ENCODE measurements at regions not wholly inside any gene's neighbourhood (a gene's known extent, or its start where the extent isn't known, plus 50 kb on each side); places are given as distances from the start of the nearest gene placed in this dataset.

DNA sequence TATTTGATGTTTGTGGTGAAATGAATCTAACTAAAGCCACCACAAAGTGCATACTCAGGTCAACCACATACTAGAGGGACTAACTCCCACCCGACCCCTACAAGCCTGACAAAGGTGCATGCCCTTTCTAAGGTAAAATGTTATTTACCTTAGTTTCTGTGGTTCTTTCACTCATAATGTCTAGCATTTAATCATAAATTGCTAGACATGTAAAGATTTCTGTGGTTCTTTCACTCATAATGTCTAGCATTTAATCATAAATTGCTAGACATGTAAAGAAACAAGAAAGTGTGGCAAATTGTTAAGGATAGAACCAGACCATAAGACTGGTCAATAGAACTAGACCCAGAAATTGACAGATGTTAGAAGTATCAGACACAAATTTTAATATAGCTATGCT, 193.0 kb upstream of the PBX1 start:
- no peak for TF ChIP-seq CTCF (IDR thresholded peaks at IDR 0.05)

DNA sequence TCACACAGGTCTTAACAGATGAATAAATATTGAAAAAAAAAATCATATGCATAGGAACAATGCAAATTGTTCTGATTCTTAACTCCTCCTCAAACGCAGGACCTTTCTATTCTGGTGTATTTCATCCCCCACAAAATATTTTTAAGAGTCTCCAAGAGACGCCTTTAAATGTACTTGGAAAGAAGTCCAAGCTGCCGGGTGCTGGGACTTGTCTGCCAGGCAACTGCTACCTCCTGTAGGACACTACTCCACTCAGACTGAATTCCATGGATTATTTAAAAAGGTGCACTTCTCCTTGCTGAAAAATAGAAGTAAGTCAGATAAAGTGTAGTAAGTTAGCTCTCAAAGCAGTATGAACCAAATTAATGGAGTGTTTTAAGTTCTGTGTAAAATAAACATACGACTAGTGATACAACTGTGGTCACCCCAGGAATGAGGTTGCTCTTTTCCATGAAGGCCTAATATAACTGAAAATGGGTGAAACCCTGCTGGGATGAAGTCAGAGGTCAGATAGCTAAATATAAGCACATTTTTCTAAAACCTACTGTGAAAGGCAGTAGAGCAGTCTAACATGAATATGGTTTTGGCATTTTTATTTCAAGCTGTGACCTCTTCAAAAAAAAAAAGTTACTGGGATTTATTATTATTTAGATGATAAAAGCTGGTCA, 189.2 kb upstream of the PBX1 start:
- no peak for TF ChIP-seq CTCF (IDR thresholded peaks at IDR 0.05)

GRCh38 chr1:164380893-164381292, 178.1 kb upstream of the PBX1 start:
- TF ChIP-seq CTCF (IDR thresholded peaks at IDR 0.05) = no peak

DNA sequence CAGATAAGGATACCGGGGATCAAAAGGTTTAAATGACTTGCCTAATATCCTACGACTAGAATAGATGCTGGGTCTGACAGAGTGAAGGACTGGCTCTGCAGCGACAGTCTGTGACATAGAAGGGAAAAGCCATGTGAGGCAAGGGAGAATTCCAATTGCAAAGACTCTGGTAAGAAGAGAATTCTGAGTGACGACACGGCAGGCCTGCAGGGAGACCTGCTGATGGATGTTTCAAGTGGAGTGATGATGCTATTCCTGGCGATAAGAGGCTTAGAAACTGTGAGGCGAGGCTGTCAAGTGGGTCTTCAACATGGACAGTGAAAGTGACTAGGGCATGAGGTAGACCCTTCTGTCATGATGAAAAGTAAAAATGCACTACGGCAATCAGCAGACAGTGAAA, 176.6 kb upstream of the PBX1 start:
- TF ChIP-seq CTCF (IDR thresholded peaks at IDR 0.05) = no peak

DNA sequence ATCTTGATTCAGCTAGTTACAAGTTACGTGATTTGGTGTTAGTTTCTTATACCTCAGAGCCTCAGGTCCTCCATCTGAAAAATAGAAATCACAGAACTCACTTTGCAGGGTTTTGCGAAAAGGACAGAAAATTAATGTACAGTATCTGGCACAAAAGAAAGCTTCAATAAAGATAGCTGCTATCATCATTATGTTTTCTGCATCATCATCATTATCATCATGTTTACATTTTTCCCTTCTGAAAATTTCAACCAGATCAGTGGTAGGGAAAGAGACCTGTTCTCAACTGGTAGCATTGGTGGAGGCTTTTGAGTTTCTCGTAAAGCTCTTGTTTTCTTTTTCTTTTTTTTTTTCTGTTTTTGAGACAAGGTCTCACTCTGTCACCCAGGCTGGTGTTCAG, 174.7 kb upstream of the PBX1 start:
- TF ChIP-seq CTCF (IDR thresholded peaks at IDR 0.05) = no peak

- TF ChIP-seq CTCF (IDR thresholded peaks at IDR 0.05) = no peak
These were observed 141.8 kb upstream of the PBX1 start for GRCh38 chr1:164417016-164417704.

DNA sequence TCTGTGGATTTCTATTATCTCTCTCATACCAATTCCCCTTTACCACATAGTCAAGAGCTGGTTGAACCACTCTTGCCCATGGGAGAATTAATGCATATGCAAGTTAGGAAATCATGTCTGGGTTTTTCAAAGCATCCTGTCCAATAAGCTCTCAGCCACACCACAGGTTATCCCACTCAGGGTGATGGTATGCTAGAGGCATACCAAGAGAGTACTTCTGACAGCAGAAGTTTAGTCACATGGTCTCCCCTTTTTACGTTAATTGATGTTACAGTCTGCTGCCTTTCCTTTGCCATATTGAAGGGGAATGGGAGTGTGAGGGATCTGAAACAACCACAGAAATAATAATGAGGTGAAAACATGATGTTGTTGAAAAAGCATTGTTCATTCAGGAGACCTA, 135.8 kb upstream of the PBX1 start:
- TF ChIP-seq CTCF (IDR thresholded peaks at IDR 0.05) = no peak

All from LNCAP (cell line).